GM12874 (cell line): ENCODE measurements at regions not wholly inside any gene's neighbourhood (a gene's known extent, or its start where the extent isn't known, plus 50 kb on each side); places are given as distances from the start of the nearest gene placed in this dataset.

Experiments
- CTCF ChIP-seq: IDR thresholded peaks from 2 replicates; pipeline ENCODE4 v1.5.1; 2011; ENCODE audit warnings: low read depth, mild to moderate bottlenecking, control low read depth, low read length, moderate library complexity; ENCODE audit not compliant: insufficient read depth

GRCh38 chr13:109387471-109387870 lies 398.9 kb downstream of the IRS2 start:
- no peak for TF ChIP-seq CTCF

GRCh38 chr13:109385242-109385560 lies 401.2 kb downstream of the IRS2 start:
- no peak for TF ChIP-seq CTCF

GRCh38 chr13:109384491-109385241 lies 401.7 kb downstream of the IRS2 start:
- TF ChIP-seq CTCF = no peak

GRCh38 chr13:109383683-109384082 lies 402.7 kb downstream of the IRS2 start:
- no peak for TF ChIP-seq CTCF

- TF ChIP-seq CTCF = no peak
Observed at GRCh38 chr13:109381546-109382180, 404.7 kb downstream of the IRS2 start.

GRCh38 chr13:109380457-109380856 lies 405.9 kb downstream of the IRS2 start:
- no peak for TF ChIP-seq CTCF

GRCh38 chr13:109379930-109380329 lies 406.5 kb downstream of the IRS2 start:
- TF ChIP-seq CTCF = no peak
